UCSD-AML1 (cell line): ENCODE measurements at regions not wholly inside any gene's neighbourhood (a gene's known extent, or its start where the extent isn't known, plus 50 kb on each side); places are given as distances from the start of the nearest gene placed in this dataset.
"Not testable (repeated sequence)": the region's sequence is repeated elsewhere in the genome, so short reads cannot be mapped to it uniquely, and the experiment has no call there.

Experiments used
- DNase-seq: peaks from one replicate; lab custom pipeline; 2025; ENCODE audit not compliant: unreplicated experiment; lab: John Stamatoyannopoulos, UW

GRCh38 chr4:174400603-174401302 is 117.0 kb downstream of the CEP44 start:
- not testable (repeated sequence) for DNase-seq

GRCh38 chr4:174398728-174399127 is 115.0 kb downstream of the CEP44 start:
- no peak for DNase-seq

- DNase-seq: no peak
These were observed 113.8 kb downstream of the CEP44 start for GRCh38 chr4:174397366-174398155.

GRCh38 chr4:174396599-174397110 is 112.9 kb downstream of the CEP44 start:
- DNase-seq: no peak

- no peak for DNase-seq
These were observed 111.2 kb downstream of the CEP44 start for GRCh38 chr4:174394915-174395314.

GRCh38 chr4:174389439-174389838 is 105.7 kb downstream of the CEP44 start:
- no peak for DNase-seq

- DNase-seq: no peak
These were observed 104.9 kb downstream of the CEP44 start for GRCh38 chr4:174388461-174389145.

GRCh38 chr4:174387721-174388120 is 104.0 kb downstream of the CEP44 start:
- DNase-seq: no peak

GRCh38 chr4:174387143-174387542 is 103.4 kb downstream of the CEP44 start:
- DNase-seq: no peak

GRCh38 chr4:174383783-174384182 is 100.1 kb downstream of the CEP44 start:
- no peak for DNase-seq

- DNase-seq: not testable (repeated sequence)
These were observed 99.4 kb downstream of the CEP44 start for GRCh38 chr4:174382938-174383605.
